Endothelial cell of umbilical vein (primary cell): ENCODE measurements at regions not wholly inside any gene's neighbourhood (a gene's known extent, or its start where the extent isn't known, plus 50 kb on each side); places are given as distances from the start of the nearest gene placed in this dataset.

ENCODE experiments used
- CTCF ChIP-seq, 2 donors: IDR thresholded peaks; 1 replicate in 1 of 2; 2 replicates in 1 of 2; pipeline ENCODE4 v1.5.1; 2011; ENCODE audit warnings: low read length in 2 of 2, mild to moderate bottlenecking in 2 of 2, moderate library complexity in 2 of 2, control low read depth in 1 of 2, inconsistent platforms in 1 of 2, low read depth in 1 of 2; ENCODE audit not compliant: insufficient read depth in 1 of 2; ENCODE audit errors: extremely low read depth in 1 of 2
- EZH2 ChIP-seq: IDR thresholded peaks from 2 replicates; pipeline ENCODE4 v1.6.1; 2012; ENCODE audit warnings: borderline replicate concordance, low read depth, mild to moderate bottlenecking, moderate library complexity, low read length, inconsistent platforms; ENCODE audit not compliant: severe bottlenecking
- FOS ChIP-seq: IDR thresholded peaks from 2 replicates; pipeline ENCODE4 v1.6.1; 2011; ENCODE audit warnings: mild to moderate bottlenecking, low read length, moderate library complexity, borderline replicate concordance; ENCODE audit not compliant: insufficient read depth
- GATA2 ChIP-seq: IDR thresholded peaks from 2 replicates; pipeline ENCODE4 v1.7.0; 2011; ENCODE audit warnings: low read depth, mild to moderate bottlenecking, moderate library complexity, mixed read lengths, low read length; ENCODE audit not compliant: insufficient read length, insufficient read depth
- MAX ChIP-seq: IDR thresholded peaks from 2 replicates; pipeline ENCODE4 v1.6.1; 2011; ENCODE audit not compliant: insufficient read depth, insufficient read length
- MYC ChIP-seq: IDR thresholded peaks from one replicate; pipeline ENCODE4 v1.6.1; 2011; ENCODE audit warnings: mild to moderate bottlenecking, low read depth, low read length
- POLR2A ChIP-seq: IDR thresholded peaks from 2 replicates; pipeline ENCODE4 v1.6.1; 2012; ENCODE audit warnings: low read depth, mild to moderate bottlenecking, control low read depth, low read length
- POLR2AphosphoS5 ChIP-seq: IDR thresholded peaks from 2 replicates; pipeline ENCODE4 v1.6.1; 2012; ENCODE audit warnings: low read depth, mild to moderate bottlenecking, control low read depth, low read length, moderate library complexity; ENCODE audit not compliant: insufficient read depth

- no peak for TF ChIP-seq FOS
- no peak for TF ChIP-seq CTCF (IDR thresholded peaks at IDR 0.05; ENCODE audit: extremely low read depth in 1 of 2, insufficient read depth in 1 of 2, low read depth in 1 of 2, low read length in 2 of 2)
- TF ChIP-seq POLR2A: no peak
- no peak for TF ChIP-seq EZH2
- TF ChIP-seq GATA2: no peak
- TF ChIP-seq POLR2AphosphoS5: no peak
- no peak for TF ChIP-seq MYC
- no peak for TF ChIP-seq MAX
Observed at GRCh38 chr14:66380143-66380542, 106.0 kb upstream of the CCDC196 start.
